ENCODE measurements at regions not wholly inside any gene's neighbourhood (a gene's known extent, or its start where the extent isn't known, plus 50 kb on each side); places are given as distances from the start of the nearest gene placed in this dataset.
"Not testable (repeated sequence)": the region's sequence is repeated elsewhere in the genome, so short reads cannot be mapped to it uniquely, and the experiment has no call there.

DNA sequence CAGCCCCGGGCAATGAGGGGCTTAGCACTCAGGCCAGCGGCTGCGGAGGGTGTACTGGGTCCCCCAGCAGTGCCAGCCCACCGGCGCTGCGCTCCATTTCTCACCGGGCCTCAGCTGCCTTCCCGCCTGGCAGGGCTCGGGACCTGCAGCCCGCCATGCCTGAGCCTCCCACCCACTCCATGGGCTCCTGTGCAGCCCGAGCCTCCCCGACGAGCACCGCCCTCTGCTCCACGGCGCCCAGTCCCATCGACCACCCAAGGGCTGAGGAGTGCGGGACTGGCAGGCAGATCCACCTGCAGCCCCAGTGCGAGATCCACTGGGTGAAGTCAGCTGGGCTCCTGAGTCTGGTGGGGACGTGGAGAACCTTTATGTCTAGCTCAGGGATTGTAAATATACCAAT lies 63.9 kb upstream of the TEX13C start:
- not testable (repeated sequence) for TF ChIP-seq EHMT2 (IDR thresholded peaks at IDR 0.05; ENCODE audit: borderline replicate concordance, low read depth, low read length); ZNF75D (CRISPR knock-in tag; IDR thresholded peaks at IDR 0.05; ENCODE audit: borderline replicate concordance); POLR2AphosphoS2 (IDR thresholded peaks at IDR 0.05; ENCODE audit: low read depth, low read length); POLR2A (IDR thresholded peaks at IDR 0.05; ENCODE audit: insufficient read depth in 1 of 2, low read depth in 2 of 2, low read length in 2 of 2); SP1 (IDR thresholded peaks at IDR 0.05); SP1 (CRISPR knock-in tag; IDR thresholded peaks at IDR 0.05); CBX5 (CRISPR knock-in tag; IDR thresholded peaks at IDR 0.05; ENCODE audit: borderline replicate concordance); HNRNPK (IDR thresholded peaks at IDR 0.05; ENCODE audit: low read depth, low read length, poor library complexity, severe bottlenecking); PCBP1 (IDR thresholded peaks at IDR 0.05; ENCODE audit: borderline replicate concordance, low read depth, low read length); CEBPG (CRISPR knock-in tag; IDR thresholded peaks at IDR 0.05)
- TF ChIP-seq, protein P1, sequence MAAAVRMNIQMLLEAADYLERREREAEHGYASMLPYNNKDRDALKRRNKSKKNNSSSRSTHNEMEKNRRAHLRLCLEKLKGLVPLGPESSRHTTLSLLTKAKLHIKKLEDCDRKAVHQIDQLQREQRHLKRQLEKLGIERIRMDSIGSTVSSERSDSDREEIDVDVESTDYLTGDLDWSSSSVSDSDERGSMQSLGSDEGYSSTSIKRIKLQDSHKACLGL (CRISPR knock-in tag; IDR thresholded peaks at IDR 0.05), result not testable (repeated sequence)
- TF ChIP-seq, protein P2, sequence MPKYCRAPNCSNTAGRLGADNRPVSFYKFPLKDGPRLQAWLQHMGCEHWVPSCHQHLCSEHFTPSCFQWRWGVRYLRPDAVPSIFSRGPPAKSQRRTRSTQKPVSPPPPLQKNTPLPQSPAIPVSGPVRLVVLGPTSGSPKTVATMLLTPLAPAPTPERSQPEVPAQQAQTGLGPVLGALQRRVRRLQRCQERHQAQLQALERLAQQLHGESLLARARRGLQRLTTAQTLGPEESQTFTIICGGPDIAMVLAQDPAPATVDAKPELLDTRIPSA (CRISPR knock-in tag; IDR thresholded peaks at IDR 0.05; ENCODE audit: borderline replicate concordance), result not testable (repeated sequence)
